ENCODE measurements at regions not wholly inside any gene's neighbourhood (a gene's known extent, or its start where the extent isn't known, plus 50 kb on each side); places are given as distances from the start of the nearest gene placed in this dataset.

DNA sequence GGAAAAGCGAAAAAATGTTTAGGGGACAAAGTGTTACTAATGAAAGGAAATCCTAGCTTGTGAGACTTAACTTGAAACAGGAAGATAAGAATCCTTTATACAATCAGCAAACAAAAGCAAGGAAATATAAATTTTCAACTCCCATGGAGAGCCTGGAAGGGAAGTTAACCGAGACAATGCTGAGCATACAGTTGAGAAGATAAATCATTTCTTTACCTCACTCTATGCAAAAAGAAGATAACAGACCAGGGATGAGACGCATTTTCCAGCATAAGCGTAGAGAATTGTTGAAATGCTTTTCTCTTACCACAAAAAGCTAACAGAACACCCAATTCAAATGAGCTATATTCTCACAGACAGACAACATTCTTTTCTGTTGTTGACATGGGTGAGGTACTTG is 309.6 kb downstream of the CWC27 start:
- TF ChIP-seq POLR2A (IDR thresholded peaks at IDR 0.05; ENCODE audit: low read depth, low read length) (no peak), POLR2AphosphoS5 (IDR thresholded peaks at IDR 0.05; ENCODE audit: low read depth, low read length) (no peak), TAF1 (IDR thresholded peaks at IDR 0.05; ENCODE audit: low read depth, low read length) (no peak)
